Vagina (tissue), 2 donors: ENCODE measurements at regions not wholly inside any gene's neighbourhood (a gene's known extent, or its start where the extent isn't known, plus 50 kb on each side); places are given as distances from the start of the nearest gene placed in this dataset.

ENCODE experiments used
- CTCF ChIP-seq, 3 experiments: fragments of 450-650 bp in 2 of 3; fragments of 200-600 bp in 1 of 3; sonication (generic) in 1 of 3; IDR thresholded peaks; one replicate each; pipeline ENCODE4 v1.5.1; 2017 to 2019; ENCODE audit warnings: antibody characterized with exemption in 3 of 3, mild to moderate bottlenecking in 2 of 3, moderate library complexity in 2 of 3
- POLR2AphosphoS5 ChIP-seq, 2 donors: sonication (generic); formaldehyde crosslinking; IDR thresholded peaks; one replicate each; pipeline ENCODE4 v1.9.0; 2017; ENCODE audit warnings: antibody characterized with exemption in 2 of 2, mild to moderate bottlenecking in 2 of 2, low read depth in 1 of 2; ENCODE audit not compliant: insufficient read depth in 1 of 2

DNA sequence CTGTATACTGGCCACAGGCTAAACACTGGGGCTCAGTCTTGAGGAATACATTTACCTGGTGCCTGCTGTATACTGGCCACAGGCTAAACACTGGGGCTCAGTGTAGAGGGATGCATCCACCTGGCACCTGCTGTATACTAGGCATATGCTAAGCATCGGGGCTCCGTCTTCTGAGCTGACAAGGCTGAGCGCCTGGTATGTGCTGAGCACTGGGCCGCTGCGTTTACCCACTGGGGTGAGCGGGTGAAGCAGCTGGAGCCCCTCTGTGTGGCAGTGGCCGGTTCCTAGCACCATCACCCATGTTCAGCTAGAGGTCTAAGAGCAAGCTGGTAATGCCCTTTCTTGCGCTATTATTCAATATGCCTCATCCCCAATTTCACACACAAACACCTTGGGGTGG lies 93.4 kb downstream of the ADRA2C start:
- no peak for TF ChIP-seq POLR2AphosphoS5 (IDR thresholded peaks at IDR 0.05; ENCODE audit: insufficient read depth in 1 of 2, low read depth in 1 of 2)
- TF ChIP-seq CTCF (IDR thresholded peaks at IDR 0.05) = no peak
